Epithelial cell of proximal tubule (primary cell): ENCODE measurements at regions not wholly inside any gene's neighbourhood (a gene's known extent, or its start where the extent isn't known, plus 50 kb on each side); places are given as distances from the start of the nearest gene placed in this dataset.
"Not testable (repeated sequence)": the region's sequence is repeated elsewhere in the genome, so short reads cannot be mapped to it uniquely, and the experiment has no call there.

Experiments
- DNase-seq: peaks from one replicate; pipeline ENCODE4 v3.0.0-alpha.2; 2011; ENCODE audit warnings: low read depth
- H3K4me3 ChIP-seq: 2 replicates; pipeline ENCODE4 v1.5.1; 2011; ENCODE audit warnings: low read depth, mild to moderate bottlenecking, low read length
- TF ChIP-seq, protein P1 (sequence below): conservative IDR thresholded peaks from 2 replicates; pipeline ENCODE4 v1.5.1; 2012; ENCODE audit warnings: low read depth, mild to moderate bottlenecking, low read length

GRCh38 chr6:78530208-78530607 lies 337.1 kb upstream of the IRAK1BP1 start:
- TF ChIP-seq, protein P1, sequence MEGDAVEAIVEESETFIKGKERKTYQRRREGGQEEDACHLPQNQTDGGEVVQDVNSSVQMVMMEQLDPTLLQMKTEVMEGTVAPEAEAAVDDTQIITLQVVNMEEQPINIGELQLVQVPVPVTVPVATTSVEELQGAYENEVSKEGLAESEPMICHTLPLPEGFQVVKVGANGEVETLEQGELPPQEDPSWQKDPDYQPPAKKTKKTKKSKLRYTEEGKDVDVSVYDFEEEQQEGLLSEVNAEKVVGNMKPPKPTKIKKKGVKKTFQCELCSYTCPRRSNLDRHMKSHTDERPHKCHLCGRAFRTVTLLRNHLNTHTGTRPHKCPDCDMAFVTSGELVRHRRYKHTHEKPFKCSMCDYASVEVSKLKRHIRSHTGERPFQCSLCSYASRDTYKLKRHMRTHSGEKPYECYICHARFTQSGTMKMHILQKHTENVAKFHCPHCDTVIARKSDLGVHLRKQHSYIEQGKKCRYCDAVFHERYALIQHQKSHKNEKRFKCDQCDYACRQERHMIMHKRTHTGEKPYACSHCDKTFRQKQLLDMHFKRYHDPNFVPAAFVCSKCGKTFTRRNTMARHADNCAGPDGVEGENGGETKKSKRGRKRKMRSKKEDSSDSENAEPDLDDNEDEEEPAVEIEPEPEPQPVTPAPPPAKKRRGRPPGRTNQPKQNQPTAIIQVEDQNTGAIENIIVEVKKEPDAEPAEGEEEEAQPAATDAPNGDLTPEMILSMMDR = no peak
- DNase-seq = no peak
- no peak overlapping the region for H3K4me3 ChIP-seq

DNA sequence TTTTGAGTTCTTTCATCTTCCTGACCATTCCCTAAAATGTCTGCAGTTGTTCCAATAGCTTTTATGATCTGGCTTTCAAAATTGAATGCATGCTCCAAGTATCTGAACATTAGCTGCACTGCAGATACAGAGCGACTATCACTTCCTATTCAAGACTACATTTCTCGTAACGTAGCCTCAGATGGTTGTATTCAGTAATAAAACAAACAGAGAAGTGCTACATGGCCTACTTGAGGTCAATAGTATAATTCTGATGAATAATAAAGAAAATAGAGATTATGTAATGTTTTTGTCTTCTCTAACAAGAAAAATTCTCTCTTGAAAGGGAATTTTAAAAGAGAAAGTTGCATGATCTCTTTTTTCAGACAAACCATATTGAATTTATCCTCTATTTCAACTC lies 333.9 kb upstream of the IRAK1BP1 start:
- TF ChIP-seq, protein P1 = no peak
- H3K4me3 ChIP-seq = no peak overlapping the region
- DNase-seq = no peak

- TF ChIP-seq, protein P1 = no peak
- no peak for DNase-seq
- no peak overlapping the region for H3K4me3 ChIP-seq
Measured at GRCh38 chr6:78533876-78534275, 333.5 kb upstream of the IRAK1BP1 start.

- TF ChIP-seq, protein P1 = no peak
- H3K4me3 ChIP-seq = no peak overlapping the region
- no peak for DNase-seq
Measured at GRCh38 chr6:78538002-78538401, 329.3 kb upstream of the IRAK1BP1 start.

- DNase-seq, H3K4me3 ChIP-seq: not testable (repeated sequence)
Measured at GRCh38 chr6:78547636-78548035, 319.7 kb upstream of the IRAK1BP1 start.

DNA sequence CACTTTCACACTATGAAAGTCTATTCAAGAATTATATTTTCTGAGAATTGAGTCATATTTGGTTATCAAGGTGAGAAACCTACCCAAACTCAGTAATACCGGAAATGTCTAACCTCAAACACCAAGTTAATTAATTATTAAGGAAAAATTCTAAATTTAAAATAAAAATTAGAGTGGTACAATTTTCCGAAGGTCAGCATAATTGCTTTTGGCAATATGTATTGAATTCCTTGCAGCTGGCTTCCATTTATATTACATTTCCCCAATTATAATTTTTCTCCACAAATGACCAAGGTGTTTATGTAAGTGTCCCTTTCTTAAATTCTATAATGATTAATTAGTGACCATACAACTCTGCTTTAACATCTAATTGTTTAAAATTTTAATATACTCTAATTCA lies 316.0 kb upstream of the IRAK1BP1 start:
- H3K4me3 ChIP-seq = no peak overlapping the region
- DNase-seq = no peak
- TF ChIP-seq, protein P1 = no peak

GRCh38 chr6:78552435-78552834 lies 314.9 kb upstream of the IRAK1BP1 start:
- no peak for DNase-seq
- TF ChIP-seq, protein P1 = no peak
- no peak overlapping the region for H3K4me3 ChIP-seq

DNA sequence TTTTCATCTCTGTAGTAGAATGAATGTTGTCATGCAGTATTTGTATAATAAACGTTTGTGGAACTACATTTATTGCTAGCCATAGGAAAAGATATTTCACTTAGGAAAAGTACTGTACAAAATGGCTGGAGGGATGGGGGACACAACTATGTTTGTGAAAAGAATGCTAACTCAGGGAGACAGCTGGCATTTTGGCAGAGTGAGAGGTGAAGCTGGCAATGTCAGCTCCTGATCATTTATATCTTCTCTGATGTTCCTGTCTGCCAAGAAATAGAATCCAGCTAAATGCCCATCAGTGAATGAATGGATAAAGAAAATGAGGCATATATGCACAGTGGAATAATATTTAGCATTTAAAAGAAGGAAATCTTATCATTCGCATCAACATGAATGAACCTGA lies 313.0 kb upstream of the IRAK1BP1 start:
- TF ChIP-seq, protein P1 = no peak
- H3K4me3 ChIP-seq = no peak overlapping the region
- no peak for DNase-seq
